K562 (cell line): ENCODE measurements at regions not wholly inside any gene's neighbourhood (a gene's known extent, or its start where the extent isn't known, plus 50 kb on each side); places are given as distances from the start of the nearest gene placed in this dataset.

Experiments used
- ATAC-seq: fragments of 200-7000 bp; cut with Tn5 transposase; 3 replicates; pipeline ENCODE4 v1.9.1; 2020; ENCODE audit warnings: moderate library complexity
- BruUV-seq: library from RNA; stranded (reverse); fragments of 400-500 nt; replicated peaks from 2 replicates; lab custom pipeline; 2021; lab: Mats Ljungman, UMichigan
- CTCF ChIA-PET: fragments of 300-600 bp; formaldehyde crosslinking; extraction: SDS; loops from one replicate; lab custom pipeline; 2021; ENCODE audit warnings: low intra/inter-chr PET ratio; lab: Yijun Ruan, JAX
- POLR2A ChIA-PET: fragments of 300-600, 350-650 bp; sonication (Branson Sonifier 250); formaldehyde crosslinking; extraction: SDS; loops from one replicate; lab custom pipeline; 2021; ENCODE audit warnings: antibody characterized with exemption, inconsistent platforms; lab: Yijun Ruan, JAX
- DNase-seq, 4 experiments: peaks; one replicate each; pipeline versions ENCODE4 v3.0.0 to v3.0.0-alpha.2; 2011 to 2018; ENCODE audit warnings: low spot score in 3 of 4, mixed read lengths in 3 of 4; ENCODE audit errors: extremely low read depth in 1 of 4
- FAIRE-seq: peaks from 2 replicates; lab custom pipeline; 2011; peaks lifted over from hg19 to GRCh38; lab: Jason Lieb, UNC
- H2AFZ ChIP-seq: 2 replicates; pipeline ENCODE4 v1.6.0; 2011; ENCODE audit warnings: low read depth, low read length, control low read depth, inconsistent platforms
- H3K27ac ChIP-seq: fragments of 200-600 bp; 3 replicates; pipeline ENCODE4 v1.8.0; 2011; ENCODE audit warnings: low read depth, mild to moderate bottlenecking, control low read depth, inconsistent platforms, low read length, moderate library complexity, mixed read lengths; ENCODE audit errors: extremely low read depth
- H3K27me3 ChIP-seq, 2 experiments: fragments of 300-600 bp in 1 of 2; 2 replicates in 1 of 2; 3 replicates in 1 of 2; pipeline versions ENCODE4 v1.6.0 to v1.8.0; 2011; ENCODE audit warnings: inconsistent platforms in 2 of 2, low read length in 2 of 2, mild to moderate bottlenecking in 1 of 2, mixed read lengths in 1 of 2, moderate library complexity in 1 of 2; ENCODE audit not compliant: control insufficient read depth in 2 of 2, insufficient read depth in 2 of 2
- H3K36me3 ChIP-seq: fragments of 300-600 bp; 3 replicates; pipeline ENCODE4 v1.8.0; 2011; ENCODE audit warnings: mild to moderate bottlenecking, low read length, inconsistent platforms; ENCODE audit not compliant: control insufficient read depth, insufficient read depth
- H3K4me1 ChIP-seq, 2 experiments: fragments of 200-600 bp in 1 of 2; replicated peaks in 1 of 2; 2 replicates in 1 of 2; 3 replicates in 1 of 2; pipeline versions ENCODE4 v1.5.1 to v1.8.0; 2011; ENCODE audit warnings: inconsistent platforms in 2 of 2, low read length in 2 of 2, mild to moderate bottlenecking in 1 of 2, mixed read lengths in 1 of 2, moderate library complexity in 1 of 2; ENCODE audit not compliant: control insufficient read depth in 2 of 2, insufficient read depth in 2 of 2
- H3K4me2 ChIP-seq: 2 replicates; pipeline ENCODE4 v1.6.1; 2011; ENCODE audit warnings: low read length, control low read depth, inconsistent platforms, mixed read lengths; ENCODE audit not compliant: insufficient read depth
- H3K4me3 ChIP-seq: fragments of 200-600 bp; sonication (generic), shearing (Covaris generic); 2 replicates; pipeline ENCODE4 v1.5.1; 2016; ENCODE audit warnings: control low read depth, inconsistent platforms
- H3K79me2 ChIP-seq: fragments of 200-600 bp; 3 replicates; pipeline ENCODE4 v1.8.0; 2011; ENCODE audit warnings: low read length, inconsistent platforms; ENCODE audit not compliant: control insufficient read depth, insufficient read depth
- H3K9ac ChIP-seq, 2 experiments: 2 replicates each; pipeline versions ENCODE4 v1.6.0 to v1.6.1; 2011; ENCODE audit warnings: low read depth in 2 of 2, low read length in 2 of 2, control low read depth in 1 of 2, inconsistent platforms in 1 of 2, mild to moderate bottlenecking in 1 of 2, mixed read lengths in 1 of 2; ENCODE audit not compliant: insufficient read depth in 1 of 2
- H3K9me1 ChIP-seq: one replicate; pipeline ENCODE4 v1.6.0; 2011; ENCODE audit warnings: inconsistent platforms, mild to moderate bottlenecking, low read length, moderate library complexity; ENCODE audit not compliant: control insufficient read depth, insufficient read depth
- H3K9me3 ChIP-seq: replicated peaks from 2 replicates; pipeline ENCODE4 v1.5.1; 2011; ENCODE audit warnings: low read depth, low read length, inconsistent platforms; ENCODE audit not compliant: control insufficient read depth, insufficient read depth
- H4K20me1 ChIP-seq: replicated peaks from 2 replicates; pipeline ENCODE4 v1.6.1; 2011; ENCODE audit warnings: low read length, inconsistent platforms, mixed read lengths; ENCODE audit not compliant: control insufficient read depth, insufficient read depth
- ILF3 ChIP-seq: fragments of 450-650 bp; IDR thresholded peaks from 2 replicates; pipeline ENCODE4 v1.6.1; 2018; ENCODE audit warnings: antibody characterized with exemption, mild to moderate bottlenecking, moderate library complexity, borderline replicate concordance
- MAFG ChIP-seq: fragments of 450-650 bp; conservative IDR thresholded peaks from 2 replicates; pipeline ENCODE4 v1.6.1; 2016; ENCODE audit warnings: missing genetic modification characterization, missing compliant biosample characterization
- MTA2 ChIP-seq: fragments of 450-650 bp; IDR thresholded peaks from 2 replicates; pipeline ENCODE4 v1.6.1; 2016; ENCODE audit warnings: low read depth
- THRAP3 ChIP-seq: fragments of 450-650 bp; IDR thresholded peaks from 2 replicates; pipeline ENCODE4 v1.6.1; 2016; ENCODE audit warnings: mild to moderate bottlenecking, inconsistent platforms, borderline replicate concordance
- ZNF695 ChIP-seq: fragments of 450-650 bp; formaldehyde crosslinking; IDR thresholded peaks from 2 replicates; pipeline ENCODE4 v1.4.0; 2020; ENCODE audit warnings: mild to moderate bottlenecking, moderate library complexity
- ZZZ3 ChIP-seq: fragments of 450-650 bp; IDR thresholded peaks from 2 replicates; pipeline ENCODE4 v1.6.1; 2016; ENCODE audit warnings: antibody characterized with exemption, mild to moderate bottlenecking, moderate library complexity
- WGBS: fragments of 100-300 bp; shearing (Covaris generic); methylation state at CpG from one replicate; pipeline ENCODE4 v1.1.6; 2016; ENCODE audit warnings: low coverage, mixed read lengths; ENCODE audit not compliant: insufficient coverage; ENCODE audit errors: missing lambda C conversion rate; 5-methylcytosine and 5-hydroxymethylcytosine counted together
- in situ Hi-C: fragments of 300-500 bp; cut with MboI; formaldehyde crosslinking; loops from 4 replicates; pipeline ENCODE4 v1.15.0; 2018; ENCODE audit warnings: inconsistent platforms, mixed read lengths
- intact Hi-C: fragments of 100-400 bp; cut with micrococcal nuclease; formaldehyde crosslinking; loops from 2 replicates; pipeline ENCODE4 v1.14.2; 2022
- TF ChIP-seq, protein P1 (sequence below): fragments of 250-450 bp; sonication (Bioruptor Pico); IDR thresholded peaks from 2 replicates; pipeline ENCODE4 v1.8.0; 2022; ENCODE audit warnings: moderate library complexity, mild to moderate bottlenecking, inconsistent platforms
- TF ChIP-seq, protein P2 (sequence below): fragments of 450-650 bp; IDR thresholded peaks from 2 replicates; pipeline ENCODE4 v1.6.1; 2016
- TF ChIP-seq, protein P3 (sequence below): fragments of 250-450 bp; sonication (Bioruptor Pico); IDR thresholded peaks from 2 replicates; pipeline ENCODE4 v1.4.0; 2020

DNA sequence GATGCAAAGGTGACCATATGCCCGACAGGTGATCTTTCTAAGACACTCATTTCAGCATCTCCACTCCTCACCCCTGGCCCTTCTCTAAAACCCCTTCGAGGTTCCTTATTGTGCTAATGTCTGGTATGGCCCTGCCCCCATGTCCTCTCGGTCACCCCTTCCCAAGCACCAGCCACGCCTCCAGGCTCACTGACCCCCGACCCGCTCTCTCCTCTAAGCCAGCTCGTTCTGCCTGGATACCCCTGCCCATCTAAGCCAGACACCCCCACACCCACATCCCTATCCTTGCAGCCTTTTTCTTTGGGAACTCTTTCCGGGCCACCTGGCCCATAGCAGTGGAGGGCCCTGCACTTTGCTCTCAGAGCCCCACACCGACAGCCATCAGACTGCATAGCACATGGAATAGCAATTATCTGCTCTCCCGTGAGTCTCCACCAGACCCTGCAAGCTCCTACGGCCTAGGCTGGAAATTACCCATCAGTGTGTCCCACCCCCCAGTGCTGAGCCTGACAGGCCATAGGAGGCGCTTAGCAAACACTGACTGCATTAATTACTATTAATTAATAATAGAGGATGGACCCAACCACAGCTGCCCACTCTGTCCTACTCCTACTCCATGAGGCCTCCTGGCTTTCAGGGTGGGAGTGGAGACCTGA, 176.7 kb downstream of the TMEM132E start:
- H3K27ac ChIP-seq = no peak overlapping the region
- no peaks in the 10 kb centered on the region for H3K9me3 ChIP-seq
- no peak overlapping the region for H3K4me3 ChIP-seq
- H3K9me1 ChIP-seq = no peaks in the 10 kb centered on the region
- DNase-seq (no peak), FAIRE-seq (no peak), ATAC-seq (no peak)
- no peaks in the 10 kb centered on the region for H3K36me3 ChIP-seq
- no peak overlapping the region for H2AFZ ChIP-seq
- no peaks in the 10 kb centered on the region for H3K4me1 ChIP-seq
- WGBS = 1% methylated on average over 9 of the region's 12 CpGs
- BruUV-seq = no TSS peak
- intact Hi-C loops = no loop called here
- ChIA-PET CTCF (no interaction called here), POLR2A (no interaction called here)
- no peak overlapping the region for H3K9ac ChIP-seq
- no peak overlapping the region for H3K4me2 ChIP-seq
- no peak for TF ChIP-seq MTA2
- no peak for TF ChIP-seq ILF3
- no peak for TF ChIP-seq ZZZ3
- TF ChIP-seq, protein P1, sequence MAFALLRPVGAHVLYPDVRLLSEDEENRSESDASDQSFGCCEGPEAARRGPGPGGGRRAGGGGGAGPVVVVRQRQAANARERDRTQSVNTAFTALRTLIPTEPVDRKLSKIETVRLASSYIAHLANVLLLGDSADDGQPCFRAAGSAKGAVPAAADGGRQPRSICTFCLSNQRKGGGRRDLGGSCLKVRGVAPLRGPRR (CRISPR knock-in tag) = no peak
- TF ChIP-seq, protein P2, sequence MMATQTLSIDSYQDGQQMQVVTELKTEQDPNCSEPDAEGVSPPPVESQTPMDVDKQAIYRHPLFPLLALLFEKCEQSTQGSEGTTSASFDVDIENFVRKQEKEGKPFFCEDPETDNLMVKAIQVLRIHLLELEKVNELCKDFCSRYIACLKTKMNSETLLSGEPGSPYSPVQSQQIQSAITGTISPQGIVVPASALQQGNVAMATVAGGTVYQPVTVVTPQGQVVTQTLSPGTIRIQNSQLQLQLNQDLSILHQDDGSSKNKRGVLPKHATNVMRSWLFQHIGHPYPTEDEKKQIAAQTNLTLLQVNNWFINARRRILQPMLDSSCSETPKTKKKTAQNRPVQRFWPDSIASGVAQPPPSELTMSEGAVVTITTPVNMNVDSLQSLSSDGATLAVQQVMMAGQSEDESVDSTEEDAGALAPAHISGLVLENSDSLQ = no peak
- no peak for TF ChIP-seq ZNF695 (CRISPR knock-in tag)
- no peak for TF ChIP-seq MAFG
- TF ChIP-seq THRAP3 = no peak
- TF ChIP-seq, protein P3, sequence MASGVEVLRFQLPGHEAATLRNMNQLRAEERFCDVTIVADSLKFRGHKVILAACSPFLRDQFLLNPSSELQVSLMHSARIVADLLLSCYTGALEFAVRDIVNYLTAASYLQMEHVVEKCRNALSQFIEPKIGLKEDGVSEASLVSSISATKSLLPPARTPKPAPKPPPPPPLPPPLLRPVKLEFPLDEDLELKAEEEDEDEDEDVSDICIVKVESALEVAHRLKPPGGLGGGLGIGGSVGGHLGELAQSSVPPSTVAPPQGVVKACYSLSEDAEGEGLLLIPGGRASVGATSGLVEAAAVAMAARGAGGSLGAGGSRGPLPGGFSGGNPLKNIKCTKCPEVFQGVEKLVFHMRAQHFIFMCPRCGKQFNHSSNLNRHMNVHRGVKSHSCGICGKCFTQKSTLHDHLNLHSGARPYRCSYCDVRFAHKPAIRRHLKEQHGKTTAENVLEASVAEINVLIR (CRISPR knock-in tag) = no peak
- H3K27me3 ChIP-seq = peaks cover 2 to 12% of the 10 kb centered on the region in 2 experiments; a peak in 1 of 5 replicates
- in situ Hi-C loops = no loop called here
- H4K20me1 ChIP-seq = no peaks in the 10 kb centered on the region
- no peaks in the 10 kb centered on the region for H3K79me2 ChIP-seq
